ENCODE measurements at regions not wholly inside any gene's neighbourhood (a gene's known extent, or its start where the extent isn't known, plus 50 kb on each side); places are given as distances from the start of the nearest gene placed in this dataset.
"Not testable (repeated sequence)": the region's sequence is repeated elsewhere in the genome, so short reads cannot be mapped to it uniquely, and the experiment has no call there.

- CTCF ChIA-PET: interaction anchor here (1.0 kb wide), 1 partner anchor 13 kb away, joined by 7 read pairs; no protein-coding TSS in a partner anchor
- no peak overlapping the region for H3K27ac Mint-ChIP-seq
- no peak for ATAC-seq
- H3K9me3 Mint-ChIP-seq (ENCODE audit: insufficient read depth): no peaks in the 10 kb centered on the region
- POLR2A ChIA-PET: no interaction called here
- no peak for DNase-seq
- H3K4me3 Mint-ChIP-seq: no peak overlapping the region
- no peaks in the 10 kb centered on the region for H3K27me3 Mint-ChIP-seq (ENCODE audit: low read depth)
- H3K4me1 Mint-ChIP-seq (ENCODE audit: low read depth): no peaks in the 10 kb centered on the region
- H3K36me3 Mint-ChIP-seq (ENCODE audit: low read depth): no peaks in the 10 kb centered on the region
Measured at GRCh38 chr11:101835506-101836063, 79.2 kb upstream of the CEP126 start.

GRCh38 chr11:101830475-101830874 is 84.3 kb upstream of the CEP126 start:
- CTCF ChIA-PET; H3K4me1 Mint-ChIP-seq (ENCODE audit: low read depth); ATAC-seq; POLR2A ChIA-PET; H3K27ac Mint-ChIP-seq; H3K36me3 Mint-ChIP-seq (ENCODE audit: low read depth); H3K27me3 Mint-ChIP-seq (ENCODE audit: low read depth); H3K9me3 Mint-ChIP-seq (ENCODE audit: insufficient read depth); DNase-seq; H3K4me3 Mint-ChIP-seq: not testable (repeated sequence)

GRCh38 chr11:101825531-101825930 is 89.3 kb upstream of the CEP126 start:
- CTCF ChIA-PET: no interaction called here
- H3K4me1 Mint-ChIP-seq (ENCODE audit: low read depth): no peaks in the 10 kb centered on the region
- no peaks in the 10 kb centered on the region for H3K36me3 Mint-ChIP-seq (ENCODE audit: low read depth)

GRCh38 chr11:101817581-101817980 is 97.2 kb upstream of the CEP126 start:
- ATAC-seq: no peak
- no peak overlapping the region for H3K4me3 Mint-ChIP-seq

More at GRCh38 chr11:101825531-101825930, 89.3 kb upstream of the CEP126 start:
- ATAC-seq (no peak), DNase-seq (no peak)
- no peak overlapping the region for H3K4me3 Mint-ChIP-seq
- H3K9me3 Mint-ChIP-seq (ENCODE audit: insufficient read depth): no peaks in the 10 kb centered on the region
- POLR2A ChIA-PET: no interaction called here
- peaks cover 2% of the 10 kb centered on the region for H3K27me3 Mint-ChIP-seq (ENCODE audit: low read depth)
- H3K27ac Mint-ChIP-seq: no peak overlapping the region

GRCh38 chr11:101816613-101817012 is 98.2 kb upstream of the CEP126 start:
- DNase-seq: no peak
- CTCF ChIA-PET: no interaction called here
- ATAC-seq: no peak

More at GRCh38 chr11:101817581-101817980, 97.2 kb upstream of the CEP126 start:
- Mint-ChIP-seq H3K9me3 (ENCODE audit: insufficient read depth) (no peaks in the 10 kb centered on the region), H3K36me3 (ENCODE audit: low read depth) (no peaks in the 10 kb centered on the region), H3K27ac (no peak overlapping the region), H3K27me3 (ENCODE audit: low read depth) (no peaks in the 10 kb centered on the region), H3K4me1 (ENCODE audit: low read depth) (no peaks in the 10 kb centered on the region)
- no peak for DNase-seq
- POLR2A ChIA-PET: no interaction called here
- CTCF ChIA-PET: no interaction called here

GRCh38 chr11:101812546-101812945 is 102.3 kb upstream of the CEP126 start:
- Mint-ChIP-seq H3K4me3 (no peak overlapping the region), H3K27ac (no peak overlapping the region), H3K9me3 (ENCODE audit: insufficient read depth) (no peaks in the 10 kb centered on the region), H3K4me1 (ENCODE audit: low read depth) (no peaks in the 10 kb centered on the region), H3K36me3 (ENCODE audit: low read depth) (no peaks in the 10 kb centered on the region), H3K27me3 (ENCODE audit: low read depth) (no peaks in the 10 kb centered on the region)
- ChIA-PET POLR2A (no interaction called here), CTCF (no interaction called here)
- ATAC-seq: no peak
- DNase-seq: no peak

More at GRCh38 chr11:101816613-101817012, 98.2 kb upstream of the CEP126 start:
- Mint-ChIP-seq H3K27me3 (ENCODE audit: low read depth) (no peaks in the 10 kb centered on the region), H3K36me3 (ENCODE audit: low read depth) (no peaks in the 10 kb centered on the region), H3K4me1 (ENCODE audit: low read depth) (no peaks in the 10 kb centered on the region), H3K27ac (no peak overlapping the region), H3K9me3 (ENCODE audit: insufficient read depth) (no peaks in the 10 kb centered on the region), H3K4me3 (no peak overlapping the region)
- POLR2A ChIA-PET: no interaction called here

GRCh38 chr11:101810546-101810945 is 104.3 kb upstream of the CEP126 start:
- H3K27me3 Mint-ChIP-seq (ENCODE audit: low read depth): no peaks in the 10 kb centered on the region
- no peaks in the 10 kb centered on the region for H3K36me3 Mint-ChIP-seq (ENCODE audit: low read depth)
- no peak overlapping the region for H3K4me3 Mint-ChIP-seq
- ChIA-PET CTCF (no interaction called here), POLR2A (no interaction called here)
- H3K4me1 Mint-ChIP-seq (ENCODE audit: low read depth): no peaks in the 10 kb centered on the region
- ATAC-seq (no peak), DNase-seq (no peak)
- no peaks in the 10 kb centered on the region for H3K9me3 Mint-ChIP-seq (ENCODE audit: insufficient read depth)
- no peak overlapping the region for H3K27ac Mint-ChIP-seq

GRCh38 chr11:101807531-101807930 is 107.3 kb upstream of the CEP126 start:
- Mint-ChIP-seq H3K27ac (no peak overlapping the region), H3K9me3 (ENCODE audit: insufficient read depth) (no peaks in the 10 kb centered on the region), H3K4me1 (ENCODE audit: low read depth) (no peaks in the 10 kb centered on the region), H3K4me3 (no peak overlapping the region), H3K36me3 (ENCODE audit: low read depth) (no peaks in the 10 kb centered on the region), H3K27me3 (ENCODE audit: low read depth) (no peaks in the 10 kb centered on the region)
- DNase-seq (no peak), ATAC-seq (no peak)
- ChIA-PET CTCF (no interaction called here), POLR2A (no interaction called here)

GRCh38 chr11:101803651-101804050 is 111.2 kb upstream of the CEP126 start:
- no peaks in the 10 kb centered on the region for H3K27me3 Mint-ChIP-seq (ENCODE audit: low read depth)
- no peaks in the 10 kb centered on the region for H3K36me3 Mint-ChIP-seq (ENCODE audit: low read depth)
- ChIA-PET POLR2A (no interaction called here), CTCF (no interaction called here)
- H3K4me1 Mint-ChIP-seq (ENCODE audit: low read depth): no peaks in the 10 kb centered on the region
- no peaks in the 10 kb centered on the region for H3K9me3 Mint-ChIP-seq (ENCODE audit: insufficient read depth)
- ATAC-seq: no peak
- no peak for DNase-seq
- no peak overlapping the region for H3K4me3 Mint-ChIP-seq
- no peak overlapping the region for H3K27ac Mint-ChIP-seq

GRCh38 chr11:101797335-101797734 is 117.5 kb upstream of the CEP126 start:
- POLR2A ChIA-PET: no interaction called here
- Mint-ChIP-seq H3K4me1 (ENCODE audit: low read depth) (no peaks in the 10 kb centered on the region), H3K9me3 (ENCODE audit: insufficient read depth) (no peaks in the 10 kb centered on the region), H3K27ac (no peak overlapping the region), H3K4me3 (no peak overlapping the region), H3K27me3 (ENCODE audit: low read depth) (no peaks in the 10 kb centered on the region), H3K36me3 (ENCODE audit: low read depth) (no peaks in the 10 kb centered on the region)
- ATAC-seq (no peak), DNase-seq (no peak)
- CTCF ChIA-PET: no interaction called here

- no peak for ATAC-seq
- no peak overlapping the region for H3K4me3 Mint-ChIP-seq
- CTCF ChIA-PET: no interaction called here
Measured at GRCh38 chr11:101792814-101793213, 122.0 kb upstream of the CEP126 start.

GRCh38 chr11:101786916-101787315 is 127.9 kb upstream of the CEP126 start:
- Mint-ChIP-seq H3K4me1 (ENCODE audit: low read depth) (no peaks in the 10 kb centered on the region), H3K27me3 (ENCODE audit: low read depth) (no peaks in the 10 kb centered on the region), H3K9me3 (ENCODE audit: insufficient read depth) (no peaks in the 10 kb centered on the region), H3K36me3 (ENCODE audit: low read depth) (no peaks in the 10 kb centered on the region), H3K4me3 (no peak overlapping the region), H3K27ac (no peak overlapping the region)
- DNase-seq: no peak
- no peak for ATAC-seq
- CTCF ChIA-PET: no interaction called here
- POLR2A ChIA-PET: no interaction called here

More at GRCh38 chr11:101792814-101793213, 122.0 kb upstream of the CEP126 start:
- POLR2A ChIA-PET: no interaction called here
- no peaks in the 10 kb centered on the region for H3K27me3 Mint-ChIP-seq (ENCODE audit: low read depth)
- no peaks in the 10 kb centered on the region for H3K4me1 Mint-ChIP-seq (ENCODE audit: low read depth)
- H3K27ac Mint-ChIP-seq: no peak overlapping the region
- no peak for DNase-seq
- no peaks in the 10 kb centered on the region for H3K36me3 Mint-ChIP-seq (ENCODE audit: low read depth)
- H3K9me3 Mint-ChIP-seq (ENCODE audit: insufficient read depth): no peaks in the 10 kb centered on the region

GRCh38 chr11:101786421-101786820 is 128.4 kb upstream of the CEP126 start:
- H3K9me3 Mint-ChIP-seq (ENCODE audit: insufficient read depth): no peaks in the 10 kb centered on the region
- DNase-seq: no peak
- POLR2A ChIA-PET: no interaction called here
- H3K27me3 Mint-ChIP-seq (ENCODE audit: low read depth): no peaks in the 10 kb centered on the region
- H3K4me1 Mint-ChIP-seq (ENCODE audit: low read depth): no peaks in the 10 kb centered on the region
- ATAC-seq: no peak
- CTCF ChIA-PET: no interaction called here
- H3K4me3 Mint-ChIP-seq: no peak overlapping the region
- H3K36me3 Mint-ChIP-seq (ENCODE audit: low read depth): no peaks in the 10 kb centered on the region
- no peak overlapping the region for H3K27ac Mint-ChIP-seq

Measured in activated CD8-positive, alpha-beta T cell treated with anti-CD3 and anti-CD28 coated beads, Interleukin-2, amount 10 ng/mL, durations not matched to agents 7 days and 5 days (primary cell).